ENCODE measurements at regions not wholly inside any gene's neighbourhood (a gene's known extent, or its start where the extent isn't known, plus 50 kb on each side); places are given as distances from the start of the nearest gene placed in this dataset.
"Not testable (repeated sequence)": the region's sequence is repeated elsewhere in the genome, so short reads cannot be mapped to it uniquely, and the experiment has no call there.

- not testable (repeated sequence) for DNase-seq (ENCODE audit: low read depth)
These were observed 144.7 kb upstream of the CRYM start for GRCh38 chr16:21422824-21423223.

GRCh38 chr16:21404699-21405098 is 126.6 kb upstream of the CRYM start:
- not testable (repeated sequence) for DNase-seq (ENCODE audit: low read depth)

GRCh38 chr16:21397866-21398265 is 119.8 kb upstream of the CRYM start:
- DNase-seq (ENCODE audit: low read depth): not testable (repeated sequence)

DNA sequence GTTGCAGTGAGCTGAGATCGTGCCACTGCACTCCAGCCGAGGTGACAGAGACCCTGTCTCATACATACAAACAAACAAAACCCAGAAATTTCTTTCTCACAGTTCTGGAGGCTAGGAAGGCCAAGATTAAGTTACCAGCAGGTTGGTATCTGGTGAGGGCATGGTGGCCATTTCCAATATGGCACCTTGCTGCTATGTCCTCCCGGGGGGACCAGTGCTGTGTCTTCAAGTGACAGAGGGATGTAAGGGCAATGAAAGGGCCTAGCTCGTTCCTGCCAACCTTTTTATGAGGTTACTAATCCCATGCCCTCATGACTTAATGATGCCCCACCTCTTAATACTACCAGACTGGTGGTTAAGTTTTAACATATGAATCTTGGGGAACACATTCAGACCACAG is 118.5 kb upstream of the CRYM start:
- DNase-seq (ENCODE audit: low read depth): not testable (repeated sequence)

GRCh38 chr16:21390634-21391033 is 112.5 kb upstream of the CRYM start:
- not testable (repeated sequence) for DNase-seq (ENCODE audit: low read depth)

- DNase-seq (ENCODE audit: low read depth): not testable (repeated sequence)
These were observed 111.8 kb upstream of the CRYM start for GRCh38 chr16:21389860-21390259.

DNA sequence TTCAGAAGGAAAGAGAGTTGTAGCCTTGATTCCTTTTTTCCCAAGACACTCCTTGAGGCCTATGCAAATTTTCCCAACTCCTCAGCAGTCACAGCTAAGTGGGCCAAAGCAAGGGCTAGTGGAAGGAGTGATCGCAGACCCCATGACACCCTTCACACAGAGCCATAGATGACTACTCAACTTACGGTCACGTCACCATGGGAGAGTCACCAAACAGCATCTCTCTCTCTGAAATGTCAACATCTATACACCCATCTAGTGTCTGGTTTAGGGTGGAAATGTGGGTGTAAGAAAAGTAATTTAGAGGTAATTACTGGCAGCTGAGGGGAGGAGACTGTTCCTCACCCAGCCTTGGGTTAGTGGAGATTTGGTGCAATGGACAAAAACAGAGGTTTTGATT is 109.7 kb upstream of the CRYM start:
- not testable (repeated sequence) for DNase-seq (ENCODE audit: low read depth)

DNA sequence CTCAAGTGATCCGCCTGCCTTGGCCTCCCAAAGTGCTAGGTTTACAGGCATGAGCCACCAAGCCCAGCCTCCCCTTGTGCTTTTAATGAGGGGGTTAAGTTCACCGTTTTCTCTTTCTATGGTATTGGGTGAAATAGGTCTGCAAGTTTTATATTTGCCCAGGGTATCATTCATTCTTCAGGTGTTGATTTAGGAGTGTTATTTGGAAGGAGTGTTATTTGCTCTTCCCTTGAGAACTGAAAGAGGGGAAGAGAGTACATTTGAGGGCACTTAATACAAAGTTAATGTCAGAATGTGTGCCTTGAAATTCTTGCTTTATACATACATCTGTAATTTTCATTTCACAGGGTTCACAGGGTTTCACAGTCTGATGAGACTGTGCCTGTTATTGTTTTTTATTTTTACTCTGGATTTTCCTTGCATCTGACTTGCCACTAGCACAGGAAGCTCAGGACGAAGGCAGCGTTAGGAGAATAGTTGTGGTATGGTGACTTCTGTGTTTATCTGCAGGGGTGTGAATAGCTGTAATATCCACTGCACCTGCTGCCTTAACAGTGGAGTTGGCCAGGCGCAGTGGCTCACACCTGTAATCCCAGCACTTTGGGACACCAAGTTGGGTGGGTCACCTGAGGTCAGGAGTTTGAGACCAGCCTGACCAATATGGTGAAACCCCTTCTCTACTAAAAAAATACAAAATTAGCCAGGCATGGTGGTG is 108.3 kb upstream of the CRYM start:
- DNase-seq (ENCODE audit: low read depth): not testable (repeated sequence)

DNA sequence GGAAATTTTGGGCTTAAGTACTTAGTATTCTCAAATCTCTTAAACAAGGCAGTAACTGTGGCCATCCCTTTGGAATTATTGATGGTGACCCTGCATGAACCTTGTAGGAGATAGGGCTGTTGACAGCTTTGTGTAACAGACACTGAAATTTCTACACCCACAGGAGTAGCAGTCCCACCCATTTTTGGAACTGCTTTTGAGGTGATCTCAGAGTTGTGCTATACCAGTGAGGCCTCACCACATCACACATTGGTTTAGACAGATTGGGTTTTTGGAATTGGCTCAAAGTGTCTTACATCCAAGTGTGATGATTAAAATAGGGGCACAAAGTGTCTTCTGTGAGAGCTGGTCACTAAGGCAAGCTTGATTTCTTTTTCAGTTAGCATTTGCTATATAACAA is 105.6 kb upstream of the CRYM start:
- DNase-seq (ENCODE audit: low read depth): not testable (repeated sequence)

DNA sequence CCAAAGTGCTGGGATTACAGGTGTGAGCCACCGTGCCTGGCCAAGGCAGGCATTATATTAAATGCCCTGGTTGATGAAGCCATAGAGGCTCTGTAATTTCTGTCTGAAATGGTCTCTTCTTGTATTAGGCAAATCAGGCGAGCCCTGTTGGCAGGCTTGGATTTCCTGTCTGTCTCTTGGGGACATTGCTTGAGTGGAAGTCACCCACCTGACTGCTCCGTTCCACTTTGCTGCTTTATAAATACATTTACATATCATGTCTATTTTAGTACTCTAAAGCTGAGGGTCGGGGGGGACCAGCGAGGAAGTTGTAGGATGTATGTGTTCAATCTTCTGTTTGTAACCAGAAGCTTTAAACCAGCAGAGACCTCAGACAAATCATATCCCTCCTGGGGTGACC is 101.6 kb upstream of the CRYM start:
- not testable (repeated sequence) for DNase-seq (ENCODE audit: low read depth)

DNA sequence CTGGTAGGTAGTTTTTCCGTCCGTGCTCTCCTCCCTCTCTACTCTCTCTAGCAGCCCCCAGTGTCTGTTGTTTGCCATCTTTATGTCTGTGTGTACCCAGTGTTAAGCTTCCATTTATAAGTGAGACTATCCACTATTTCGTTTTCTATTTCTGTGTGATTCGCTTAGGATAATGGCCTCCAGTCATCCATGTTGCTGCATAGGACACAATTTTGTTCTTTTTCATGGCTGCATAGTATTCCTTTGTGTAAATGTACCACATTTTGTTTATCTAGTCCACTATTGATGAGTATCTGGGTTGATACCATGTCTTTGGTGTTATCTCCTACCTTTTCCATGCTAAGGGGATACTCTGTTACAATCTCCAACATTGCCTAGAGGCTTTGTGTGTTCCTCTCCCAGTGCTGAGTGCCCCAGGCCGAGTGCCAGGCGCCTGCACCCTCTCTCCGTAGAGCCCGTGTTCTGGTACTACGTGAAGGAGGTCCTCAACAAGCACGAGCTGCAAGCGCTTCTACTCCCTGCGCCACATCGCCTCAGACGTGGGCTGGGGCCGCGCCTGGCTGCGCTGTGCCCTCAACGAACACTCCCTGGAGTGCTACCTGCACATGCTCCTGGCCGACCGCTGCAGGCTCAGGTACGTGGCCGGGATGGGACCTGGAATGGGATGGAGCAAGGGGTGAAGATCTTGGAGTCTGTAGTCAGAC is 98.3 kb upstream of the CRYM start:
- DNase-seq (ENCODE audit: low read depth): not testable (repeated sequence)

DNA sequence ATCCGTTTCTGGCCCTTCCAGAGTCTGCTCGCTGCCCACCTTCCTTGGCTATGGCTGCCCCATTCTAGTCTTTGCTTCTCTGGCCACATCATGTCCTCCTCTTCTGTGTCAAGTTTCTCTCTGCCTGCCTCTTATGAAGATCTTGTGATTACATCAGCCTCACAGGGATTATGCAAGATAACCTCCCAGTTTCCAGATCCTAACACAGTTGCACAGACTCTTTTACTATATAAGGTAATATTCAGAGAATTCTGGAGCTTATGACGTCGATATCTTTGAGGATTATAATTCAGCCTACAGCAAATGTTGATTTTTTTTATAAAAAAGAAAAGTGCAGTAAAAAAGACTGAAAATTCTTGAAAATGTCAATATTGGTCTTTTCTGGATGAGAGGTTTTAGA is 97.2 kb upstream of the CRYM start:
- DNase-seq (ENCODE audit: low read depth): not testable (repeated sequence)

DNA sequence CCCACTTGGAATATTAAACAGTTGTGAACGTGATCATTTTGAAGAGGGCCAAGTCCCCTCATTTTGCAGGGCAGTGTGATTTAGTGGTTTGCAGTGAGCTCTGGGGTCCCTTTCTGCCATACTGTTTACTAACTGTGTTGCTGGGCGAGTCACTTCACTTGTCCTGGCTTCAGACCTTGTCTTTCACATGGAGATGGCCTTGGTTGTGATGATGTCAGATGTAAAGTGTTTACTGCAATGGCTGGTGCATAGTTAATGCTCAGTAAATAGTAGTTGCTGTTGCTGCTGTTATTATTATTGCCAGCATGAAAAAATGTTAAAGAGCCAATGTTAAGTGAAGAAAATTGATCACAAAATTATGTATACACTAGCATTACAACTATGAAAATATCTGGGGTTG is 95.4 kb upstream of the CRYM start:
- DNase-seq (ENCODE audit: low read depth): not testable (repeated sequence)

- not testable (repeated sequence) for DNase-seq (ENCODE audit: low read depth)
These were observed 94.8 kb upstream of the CRYM start for GRCh38 chr16:21372862-21373261.

GRCh38 chr16:21372162-21372835 is 94.2 kb upstream of the CRYM start:
- DNase-seq (ENCODE audit: low read depth): not testable (repeated sequence)

DNA sequence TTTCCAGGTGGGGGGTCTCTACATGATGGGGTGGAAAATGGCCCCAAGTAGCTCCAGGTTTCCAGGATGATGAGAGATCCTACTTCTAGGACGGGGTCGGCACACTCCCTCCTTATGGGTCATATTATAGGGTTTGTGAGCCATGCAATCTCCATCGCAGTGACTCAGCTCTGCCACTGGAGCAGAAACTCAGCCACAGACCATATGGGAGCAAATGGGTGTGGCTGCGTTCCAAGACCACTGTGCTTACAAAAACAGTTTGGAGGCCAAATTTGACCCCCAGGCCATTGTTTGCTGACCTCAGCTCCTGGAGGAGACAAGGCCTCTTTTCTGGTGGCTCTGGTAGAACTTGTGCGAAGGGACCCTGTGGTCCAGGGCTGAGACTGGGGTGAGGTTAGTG is 92.7 kb upstream of the CRYM start:
- DNase-seq (ENCODE audit: low read depth): peak; percentile 11

DNA sequence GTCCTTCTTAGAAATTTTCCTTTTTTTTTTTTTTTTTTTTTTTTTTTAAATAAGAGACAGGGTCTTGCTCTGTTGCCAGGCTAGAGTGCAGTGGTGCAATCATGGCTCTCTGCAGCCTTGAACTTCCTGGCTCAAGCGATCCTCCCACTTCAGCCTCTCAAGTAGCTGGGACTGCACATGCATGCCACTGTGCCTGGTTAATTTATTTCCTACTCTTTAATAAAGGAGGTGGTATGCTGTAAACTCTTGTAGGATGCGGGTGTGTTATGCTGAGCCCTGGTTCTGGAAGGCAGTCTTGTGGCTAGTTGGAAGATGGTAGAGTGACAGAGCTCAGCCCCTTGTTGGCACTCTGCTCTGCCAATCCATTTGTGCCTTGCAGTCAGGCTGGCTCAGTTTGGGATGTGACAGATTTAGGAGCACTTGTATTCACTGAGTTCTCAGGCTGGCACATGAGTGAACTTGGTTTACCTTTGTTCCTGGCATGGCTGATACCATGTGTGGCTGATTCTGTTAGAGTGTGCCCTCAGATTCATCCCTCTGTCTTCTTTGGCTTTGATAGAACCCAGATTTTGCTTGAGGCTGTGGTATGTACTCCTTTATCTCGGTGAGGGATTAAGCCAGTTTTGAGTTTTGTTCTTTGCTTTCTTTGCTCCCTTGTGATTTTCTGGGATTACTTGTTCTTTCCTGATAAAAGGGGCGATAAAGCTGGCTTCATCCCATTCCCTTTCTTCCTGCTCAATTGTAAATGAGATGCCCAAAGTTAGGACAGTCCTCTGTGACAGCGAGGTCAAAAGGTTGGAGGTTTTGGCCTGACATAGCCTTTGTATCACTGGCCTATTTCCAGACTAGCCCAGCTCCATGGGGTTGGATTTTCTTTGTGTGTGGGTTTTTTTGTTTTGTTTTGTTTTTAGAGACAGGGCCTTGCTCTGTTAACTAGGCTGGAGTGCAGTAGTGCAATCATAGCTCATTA is 91.2 kb upstream of the CRYM start:
- DNase-seq (ENCODE audit: low read depth): not testable (repeated sequence)

GRCh38 chr16:21367733-21368421 is 89.8 kb upstream of the CRYM start:
- DNase-seq (ENCODE audit: low read depth): not testable (repeated sequence)

DNA sequence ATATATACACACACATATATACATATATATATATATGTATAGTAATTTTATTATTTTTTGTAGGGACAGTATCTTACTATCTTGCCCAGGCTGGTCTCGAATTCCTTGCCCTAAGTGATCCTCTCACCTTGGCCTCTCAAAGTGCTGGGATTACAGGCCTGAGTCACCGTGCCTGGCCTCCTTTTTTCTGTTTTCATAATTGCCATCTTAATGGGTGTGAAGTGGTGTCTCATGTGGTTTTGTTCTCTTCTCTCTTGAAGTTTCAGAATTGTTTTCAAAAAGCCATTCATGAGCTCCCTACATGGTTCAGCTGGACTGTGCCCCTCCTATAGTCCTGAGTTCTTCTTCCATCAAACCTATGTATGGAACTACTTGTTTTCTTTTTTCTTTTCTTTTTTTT is 88.9 kb upstream of the CRYM start:
- DNase-seq (ENCODE audit: low read depth): not testable (repeated sequence)

DNA sequence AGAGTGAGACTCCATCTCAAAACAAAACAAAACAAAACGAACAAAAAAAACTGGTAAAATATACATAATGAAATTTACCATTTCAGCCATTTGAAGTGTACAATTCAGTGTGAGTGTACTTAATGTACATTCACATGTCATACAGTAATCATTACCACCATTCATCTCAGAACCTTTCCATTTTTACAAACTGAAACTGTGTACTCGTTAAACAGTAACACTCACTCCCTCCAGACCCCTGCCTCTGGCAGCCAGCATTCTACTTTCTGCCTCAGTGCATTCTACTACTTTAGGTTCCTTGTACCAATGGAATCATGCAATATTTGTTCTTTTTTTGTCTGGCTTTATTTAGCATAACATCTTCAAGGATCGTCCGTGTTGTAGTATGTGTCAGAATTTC is 87.5 kb upstream of the CRYM start:
- not testable (repeated sequence) for DNase-seq (ENCODE audit: low read depth)
